ENCODE measurements at regions not wholly inside any gene's neighbourhood (a gene's known extent, or its start where the extent isn't known, plus 50 kb on each side); places are given as distances from the start of the nearest gene placed in this dataset.

DNA sequence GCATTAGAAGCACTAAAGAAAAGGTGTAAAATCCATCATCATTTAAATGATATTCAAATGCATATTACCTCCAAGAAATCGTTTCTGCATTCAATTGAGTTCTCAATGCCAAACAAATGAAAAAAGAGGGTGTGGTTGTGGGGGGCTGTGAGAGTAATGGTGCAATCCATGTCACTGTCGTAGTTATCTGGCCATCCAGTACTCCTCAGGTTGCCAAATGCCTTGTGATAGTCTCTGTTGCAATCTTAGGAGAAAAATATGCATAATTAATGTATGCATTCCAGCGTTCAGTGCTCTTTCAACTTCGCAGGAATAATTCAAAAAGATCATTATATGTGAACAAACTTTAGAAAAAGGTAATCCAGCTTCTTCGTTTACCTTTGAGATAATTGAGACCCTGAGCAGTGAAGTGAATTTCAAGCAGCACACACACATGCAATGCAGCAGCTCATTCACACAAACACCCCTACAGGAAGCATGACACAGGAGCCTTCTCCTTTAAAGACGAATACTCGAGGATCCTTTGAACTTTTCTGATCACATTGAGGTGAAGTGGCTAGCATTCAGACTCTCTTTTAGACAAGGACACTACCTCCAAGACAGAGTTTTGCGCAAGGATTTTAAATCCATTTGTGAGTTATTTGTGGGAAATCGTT is 73.4 kb downstream of the OR13A1 start:
- Histone ChIP-seq H3K27me3 (ENCODE audit: control insufficient read depth, insufficient read depth, low read length) (peaks cover 5% of the 10 kb centered on the region), H4K20me1 (ENCODE audit: insufficient read depth, low read length) (no peaks in the 10 kb centered on the region), H3K79me1 (ENCODE audit: low read depth in 1 of 2, low read length in 2 of 2) (no peaks in the 10 kb centered on the region), H2AK9ac (replicated peaks; ENCODE audit: low read depth, low read length, poor library complexity) (no peak overlapping the region), H3K9me1 (ENCODE audit: insufficient read depth, low read length) (no peaks in the 10 kb centered on the region), H3K4me1 (ENCODE audit: control insufficient read depth, insufficient read depth, low read length) (no peaks in the 10 kb centered on the region), H3K4ac (ENCODE audit: low read depth, low read length) (no peak overlapping the region), H3K27ac (ENCODE audit: insufficient read depth, low read length) (no peak overlapping the region), H3K56ac (ENCODE audit: extremely low read depth, insufficient read depth, low read length) (no peak overlapping the region), H2BK120ac (ENCODE audit: low read depth, low read length) (no peak overlapping the region), H3K9me3 (ENCODE audit: control insufficient read depth, insufficient read depth, low read length) (no peaks in the 10 kb centered on the region), H3K23ac (ENCODE audit: low read depth, low read length) (no peak overlapping the region), H3K14ac (replicated peaks; ENCODE audit: low read depth, low read length) (no peak overlapping the region), H2AFZ (replicated peaks; ENCODE audit: low read length, poor library complexity) (no peak overlapping the region), H3K36me3 (ENCODE audit: control insufficient read depth, insufficient read depth, low read length) (no peaks in the 10 kb centered on the region), H2BK15ac (ENCODE audit: low read depth, low read length) (no peak overlapping the region), H3K4me3 (ENCODE audit: insufficient read depth, low read depth, low read length) (no peak overlapping the region), H2BK20ac (ENCODE audit: low read depth, low read length) (no peak overlapping the region), H3K4me2 (ENCODE audit: low read depth, low read length) (no peak overlapping the region; the same call in 1 of the 2 replicates), H4K91ac (ENCODE audit: insufficient read depth, low read depth, low read length) (no peak overlapping the region), H4K8ac (ENCODE audit: low read depth in 2 of 2, low read length in 2 of 2) (no peak overlapping the region), H2AK5ac (ENCODE audit: low read depth, low read length) (no peak overlapping the region), H2BK5ac (ENCODE audit: low read depth, low read length, poor library complexity, severe bottlenecking) (no peak overlapping the region), H3K9ac (ENCODE audit: low read depth, low read length) (no peak overlapping the region), H3K18ac (ENCODE audit: low read depth, low read length) (no peak overlapping the region), H4K5ac (ENCODE audit: low read depth, low read length) (no peak overlapping the region)
- in situ Hi-C loops (cut with MboI; ENCODE audit: low sequenced_read_pairs) (no loop called here), dilution Hi-C loops (cut with HindIII; ENCODE audit: low sequenced_read_pairs, unreplicated experiment) (no loop called here), intact Hi-C loops (cut with micrococcal nuclease) (no loop called here)
- ATAC-seq (ENCODE audit: low read depth) (no peak), DNase-seq (no peak)
- CTCF ChIA-PET = no interaction called here
- no TSS peak for BruUV-seq (replicated peaks)
- POLR2A ChIA-PET (ENCODE audit: unreplicated experiment) = no interaction called here
- WGBS, 2 experiments (ENCODE audit: extremely low coverage in 2 of 2, insufficient read length in 1 of 2) = no CpG with 5 or more reads among the region's 9 CpGs
- TF ChIP-seq MXI1 (IDR thresholded peaks at IDR 0.05; ENCODE audit: borderline replicate concordance, low read depth, low read length) (no peak), MAZ (IDR thresholded peaks at IDR 0.05; ENCODE audit: borderline replicate concordance, low read depth, low read length) (no peak), POLR2A (IDR thresholded peaks at IDR 0.05; ENCODE audit: low read depth, low read length) (no peak), FOS (IDR thresholded peaks at IDR 0.05; ENCODE audit: low read depth, low read length) (no peak), SMC3 (IDR thresholded peaks at IDR 0.05; ENCODE audit: low read depth, low read length) (no peak), CEBPB (IDR thresholded peaks at IDR 0.05; ENCODE audit: low read depth, low read length) (no peak), RCOR1 (IDR thresholded peaks at IDR 0.05; ENCODE audit: insufficient replicate concordance, low read length) (no peak), MAFK (IDR thresholded peaks at IDR 0.05; ENCODE audit: low read depth, low read length) (no peak), RAD21 (IDR thresholded peaks at IDR 0.05; ENCODE audit: low read length) (no peak), BHLHE40 (IDR thresholded peaks at IDR 0.05; ENCODE audit: low read depth, low read length) (no peak), CHD1 (IDR thresholded peaks at IDR 0.05; ENCODE audit: low read depth, low read length) (no peak), NFE2L2 (IDR thresholded peaks at IDR 0.05; ENCODE audit: low read depth, low read length) (no peak)
- TF ChIP-seq, protein P1, sequence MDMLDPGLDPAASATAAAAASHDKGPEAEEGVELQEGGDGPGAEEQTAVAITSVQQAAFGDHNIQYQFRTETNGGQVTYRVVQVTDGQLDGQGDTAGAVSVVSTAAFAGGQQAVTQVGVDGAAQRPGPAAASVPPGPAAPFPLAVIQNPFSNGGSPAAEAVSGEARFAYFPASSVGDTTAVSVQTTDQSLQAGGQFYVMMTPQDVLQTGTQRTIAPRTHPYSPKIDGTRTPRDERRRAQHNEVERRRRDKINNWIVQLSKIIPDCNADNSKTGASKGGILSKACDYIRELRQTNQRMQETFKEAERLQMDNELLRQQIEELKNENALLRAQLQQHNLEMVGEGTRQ (IDR thresholded peaks at IDR 0.05; ENCODE audit: low read depth, low read length) = no peak
- TF ChIP-seq, protein P2, sequence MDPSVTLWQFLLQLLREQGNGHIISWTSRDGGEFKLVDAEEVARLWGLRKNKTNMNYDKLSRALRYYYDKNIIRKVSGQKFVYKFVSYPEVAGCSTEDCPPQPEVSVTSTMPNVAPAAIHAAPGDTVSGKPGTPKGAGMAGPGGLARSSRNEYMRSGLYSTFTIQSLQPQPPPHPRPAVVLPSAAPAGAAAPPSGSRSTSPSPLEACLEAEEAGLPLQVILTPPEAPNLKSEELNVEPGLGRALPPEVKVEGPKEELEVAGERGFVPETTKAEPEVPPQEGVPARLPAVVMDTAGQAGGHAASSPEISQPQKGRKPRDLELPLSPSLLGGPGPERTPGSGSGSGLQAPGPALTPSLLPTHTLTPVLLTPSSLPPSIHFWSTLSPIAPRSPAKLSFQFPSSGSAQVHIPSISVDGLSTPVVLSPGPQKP (IDR thresholded peaks at IDR 0.05; ENCODE audit: borderline replicate concordance, low read depth, low read length) = no peak
- TF ChIP-seq, protein P3, sequence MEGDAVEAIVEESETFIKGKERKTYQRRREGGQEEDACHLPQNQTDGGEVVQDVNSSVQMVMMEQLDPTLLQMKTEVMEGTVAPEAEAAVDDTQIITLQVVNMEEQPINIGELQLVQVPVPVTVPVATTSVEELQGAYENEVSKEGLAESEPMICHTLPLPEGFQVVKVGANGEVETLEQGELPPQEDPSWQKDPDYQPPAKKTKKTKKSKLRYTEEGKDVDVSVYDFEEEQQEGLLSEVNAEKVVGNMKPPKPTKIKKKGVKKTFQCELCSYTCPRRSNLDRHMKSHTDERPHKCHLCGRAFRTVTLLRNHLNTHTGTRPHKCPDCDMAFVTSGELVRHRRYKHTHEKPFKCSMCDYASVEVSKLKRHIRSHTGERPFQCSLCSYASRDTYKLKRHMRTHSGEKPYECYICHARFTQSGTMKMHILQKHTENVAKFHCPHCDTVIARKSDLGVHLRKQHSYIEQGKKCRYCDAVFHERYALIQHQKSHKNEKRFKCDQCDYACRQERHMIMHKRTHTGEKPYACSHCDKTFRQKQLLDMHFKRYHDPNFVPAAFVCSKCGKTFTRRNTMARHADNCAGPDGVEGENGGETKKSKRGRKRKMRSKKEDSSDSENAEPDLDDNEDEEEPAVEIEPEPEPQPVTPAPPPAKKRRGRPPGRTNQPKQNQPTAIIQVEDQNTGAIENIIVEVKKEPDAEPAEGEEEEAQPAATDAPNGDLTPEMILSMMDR (conservative IDR thresholded peaks at IDR 0.05; ENCODE audit: low read depth, low read length) = no peak
